Spinal cord (tissue), 9 donors: ENCODE measurements at regions not wholly inside any gene's neighbourhood (a gene's known extent, or its start where the extent isn't known, plus 50 kb on each side); places are given as distances from the start of the nearest gene placed in this dataset.
"Not testable (repeated sequence)": the region's sequence is repeated elsewhere in the genome, so short reads cannot be mapped to it uniquely, and the experiment has no call there.

Experiments
- DNase-seq, 6 donors: peaks; one replicate each; pipeline versions ENCODE4 v3.0.0 to v3.0.0-alpha.2; 2013 to 2015; ENCODE audit warnings: low spot score in 6 of 6, low read depth in 4 of 6
- H3K27ac ChIP-seq: one replicate; pipeline ENCODE4 v1.5.1; 2013; ENCODE audit warnings: low read depth, low read length, control low read depth
- H3K27me3 ChIP-seq: one replicate; pipeline ENCODE4 v1.6.1; 2013; ENCODE audit warnings: low read length; ENCODE audit not compliant: control insufficient read depth, insufficient read depth
- H3K36me3 ChIP-seq: one replicate; pipeline ENCODE4 v1.6.1; 2013; ENCODE audit warnings: low read length; ENCODE audit not compliant: control insufficient read depth, insufficient read depth
- H3K4me1 ChIP-seq: one replicate; pipeline ENCODE4 v1.6.1; 2013; ENCODE audit warnings: low read length; ENCODE audit not compliant: control insufficient read depth, insufficient read depth
- H3K4me3 ChIP-seq: one replicate; pipeline ENCODE4 v1.5.1; 2013; ENCODE audit warnings: low read depth, low read length, control low read depth
- H3K9me3 ChIP-seq: one replicate; pipeline ENCODE4 v1.6.1; 2013; ENCODE audit warnings: low read length; ENCODE audit not compliant: control insufficient read depth, insufficient read depth
- WGBS: methylation state at CpG from one replicate; pipeline ENCODE4 v1.1.5; 2013; ENCODE audit warnings: missing lambda C conversion rate; ENCODE audit not compliant: insufficient coverage; 5-methylcytosine and 5-hydroxymethylcytosine counted together
- donor health status: healthy.

DNA sequence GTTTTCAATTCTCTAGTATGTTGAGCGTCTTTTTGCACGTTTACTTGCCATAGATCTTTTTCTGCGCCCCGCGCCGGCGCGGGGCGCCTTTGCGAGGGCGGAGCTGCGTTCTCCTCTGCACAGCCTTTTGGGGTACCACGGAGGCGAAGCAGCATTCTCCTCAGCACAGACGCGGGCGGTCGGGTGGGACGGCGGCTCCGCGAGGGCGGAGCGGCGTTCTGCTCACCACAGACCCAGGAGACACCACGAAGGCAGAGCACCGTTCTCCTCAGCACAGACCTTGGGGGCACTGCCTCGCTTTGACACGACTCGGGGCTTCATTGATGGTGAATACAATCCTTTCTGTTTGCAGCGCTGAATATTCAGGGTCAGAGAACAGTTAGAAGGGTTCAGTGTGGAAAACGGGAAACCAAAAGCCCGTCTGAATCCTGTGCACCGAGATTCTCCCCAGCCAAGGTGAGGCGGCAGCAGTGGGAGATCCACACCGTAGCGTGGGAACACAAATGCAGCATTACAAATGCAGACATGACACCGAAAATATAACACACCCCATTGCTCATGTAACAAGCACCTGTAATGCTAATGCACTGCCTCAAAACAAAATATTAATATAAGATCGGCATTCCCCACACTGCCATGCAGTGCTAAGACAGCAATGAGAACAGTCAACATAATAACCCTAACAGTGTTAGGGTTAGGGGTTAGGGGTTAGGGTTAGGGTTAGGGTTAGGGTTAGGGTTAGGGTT is 190.7 kb upstream of the VIPR2 start:
- not testable (repeated sequence) for DNase-seq, H3K9me3 ChIP-seq, H3K27ac ChIP-seq, H3K27me3 ChIP-seq, H3K4me1 ChIP-seq, H3K4me3 ChIP-seq, H3K36me3 ChIP-seq
- 76% methylated on average over 34 of the region's 39 CpGs for WGBS

DNA sequence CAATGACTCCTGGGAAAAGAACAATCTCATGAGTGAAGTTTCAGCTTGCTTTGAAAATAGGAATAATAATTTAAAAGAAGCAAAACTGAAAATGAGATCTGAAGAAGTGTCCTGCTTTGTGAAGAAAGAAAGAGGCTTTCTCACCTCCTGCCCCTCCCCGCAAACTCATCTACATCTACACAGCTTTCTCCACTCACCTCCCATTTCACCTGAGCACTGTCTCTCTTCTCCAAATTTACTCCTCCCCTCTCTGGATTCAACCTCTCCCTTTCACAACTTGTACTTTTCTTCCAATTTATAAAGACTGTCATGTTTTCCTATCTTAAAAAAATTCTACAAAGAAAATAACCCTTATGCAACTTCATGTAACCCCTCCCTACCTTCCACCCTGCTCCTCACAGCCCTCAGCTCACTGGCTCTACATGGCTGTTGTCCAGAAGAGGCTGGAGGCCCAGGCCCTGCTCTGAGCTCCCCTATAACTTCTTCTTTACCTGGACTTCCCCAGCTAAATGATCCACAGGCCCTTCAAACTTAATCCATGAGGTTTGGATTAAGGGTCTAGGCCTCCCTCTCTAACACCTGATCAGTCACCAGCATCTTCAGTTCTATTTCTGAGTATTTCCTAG is 188.3 kb upstream of the VIPR2 start:
- H3K27ac ChIP-seq = not testable (repeated sequence)

DNA sequence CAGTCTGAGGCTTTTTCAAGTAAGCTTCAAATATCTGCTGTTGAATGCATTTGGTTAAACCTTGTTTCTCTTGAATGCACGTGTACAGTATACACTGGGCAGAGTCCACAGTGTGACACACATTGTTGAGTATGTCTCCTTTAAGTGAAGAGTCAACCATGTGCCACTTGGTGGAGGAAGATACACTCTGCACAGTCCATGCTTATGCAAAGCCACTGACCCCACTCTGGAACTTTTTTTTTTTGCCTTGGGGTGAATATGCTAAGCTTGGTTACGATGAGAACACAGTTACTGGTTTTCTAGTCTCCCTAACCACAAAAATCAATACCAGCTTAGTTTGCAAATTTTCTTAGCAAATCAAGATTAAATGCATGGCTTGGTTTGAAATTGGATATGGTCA is 186.8 kb upstream of the VIPR2 start:
- Histone ChIP-seq H3K27me3 (no peaks in the 10 kb centered on the region), H3K9me3 (no peaks in the 10 kb centered on the region), H3K36me3 (no peaks in the 10 kb centered on the region), H3K4me1 (no peaks in the 10 kb centered on the region), H3K27ac (no peak overlapping the region), H3K4me3 (no peak overlapping the region)
- 45% methylated on average over 1 of the region's 2 CpGs for WGBS
- DNase-seq = no peak

More for the DNA sequence above, 188.3 kb upstream of the VIPR2 start:
- DNase-seq, H3K27me3 ChIP-seq, H3K36me3 ChIP-seq, H3K4me1 ChIP-seq, H3K4me3 ChIP-seq, H3K9me3 ChIP-seq: not testable (repeated sequence)
- WGBS = no CpG with 5 or more reads among the region's 1 CpG

DNA sequence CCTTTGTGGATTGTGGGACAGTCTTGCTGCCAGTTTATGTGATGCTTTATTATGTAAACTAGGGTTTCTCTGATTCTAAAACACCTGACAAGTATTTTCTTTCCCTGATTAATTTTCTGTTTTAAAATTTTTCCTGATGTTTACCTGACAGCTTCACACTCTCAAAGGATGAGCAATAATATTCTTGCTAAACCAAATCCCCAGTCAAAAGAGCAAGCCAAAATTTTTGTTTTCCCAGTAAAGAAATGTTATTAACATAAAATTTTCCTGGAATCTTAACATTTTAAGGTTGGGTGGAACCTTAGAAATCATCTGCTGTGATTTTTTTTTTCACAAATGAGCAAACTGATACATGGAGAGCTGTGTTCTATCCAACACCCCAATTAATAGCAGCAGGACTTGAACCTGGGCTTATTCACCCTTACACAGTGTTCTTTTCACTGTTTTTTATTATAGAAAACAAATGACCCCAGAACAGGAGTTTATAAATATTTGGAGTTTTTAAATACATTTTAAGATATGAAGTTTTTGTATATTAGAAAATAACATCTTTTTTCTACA is 185.2 kb upstream of the VIPR2 start:
- Histone ChIP-seq H3K4me1 (no peaks in the 10 kb centered on the region), H3K4me3 (no peak overlapping the region), H3K9me3 (no peaks in the 10 kb centered on the region), H3K27ac (no peak overlapping the region), H3K27me3 (no peaks in the 10 kb centered on the region), H3K36me3 (no peaks in the 10 kb centered on the region)
- DNase-seq = no peak

DNA sequence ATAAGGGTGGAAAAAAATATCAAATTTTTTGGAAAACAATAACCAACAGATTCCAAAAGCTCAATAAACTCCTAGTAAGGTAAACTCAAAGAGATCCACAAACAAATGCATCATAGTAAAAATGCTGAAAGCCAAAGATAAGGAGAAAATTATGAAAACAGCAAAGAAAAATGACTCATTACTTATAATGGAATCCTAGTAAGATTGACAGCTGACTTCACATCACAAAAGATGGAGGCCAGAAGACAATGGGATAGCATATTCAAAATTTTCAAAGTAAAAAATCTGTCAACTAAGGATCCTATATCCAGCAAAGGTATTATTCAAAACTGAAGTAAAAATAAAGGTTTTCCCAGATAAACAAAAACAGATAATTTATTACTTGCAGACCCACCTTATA is 183.4 kb upstream of the VIPR2 start:
- no peaks in the 10 kb centered on the region for H3K9me3 ChIP-seq
- H3K4me1 ChIP-seq = no peaks in the 10 kb centered on the region
- no peak overlapping the region for H3K27ac ChIP-seq
- no peaks in the 10 kb centered on the region for H3K36me3 ChIP-seq
- DNase-seq = no peak
- H3K4me3 ChIP-seq = no peak overlapping the region
- H3K27me3 ChIP-seq = no peaks in the 10 kb centered on the region

DNA sequence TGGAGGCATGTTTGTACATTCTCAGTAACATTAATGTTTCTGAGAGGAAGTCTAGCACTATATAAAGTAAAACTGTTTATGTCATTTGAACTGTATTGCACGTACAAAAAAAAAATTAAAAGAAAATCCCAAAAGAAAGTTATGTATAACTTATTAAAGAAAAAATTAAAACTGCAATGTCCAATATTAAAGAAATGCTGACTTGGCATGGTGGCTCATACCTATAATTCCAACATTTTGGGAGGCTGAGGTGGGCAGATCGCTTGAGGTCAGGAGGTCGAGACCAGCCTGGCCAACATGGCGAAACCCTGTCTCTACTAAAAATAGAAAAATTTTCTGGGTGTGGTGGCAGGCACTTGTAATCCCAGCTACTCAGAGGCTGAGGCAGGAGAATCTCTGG is 178.7 kb upstream of the VIPR2 start:
- WGBS = 81% methylated on average over 3 of the region's 4 CpGs
- no peaks in the 10 kb centered on the region for H3K4me1 ChIP-seq
- H3K27me3 ChIP-seq = no peaks in the 10 kb centered on the region
- no peaks in the 10 kb centered on the region for H3K9me3 ChIP-seq
- no peaks in the 10 kb centered on the region for H3K36me3 ChIP-seq
- DNase-seq = no peak
- no peak overlapping the region for H3K4me3 ChIP-seq
- H3K27ac ChIP-seq = no peak overlapping the region

DNA sequence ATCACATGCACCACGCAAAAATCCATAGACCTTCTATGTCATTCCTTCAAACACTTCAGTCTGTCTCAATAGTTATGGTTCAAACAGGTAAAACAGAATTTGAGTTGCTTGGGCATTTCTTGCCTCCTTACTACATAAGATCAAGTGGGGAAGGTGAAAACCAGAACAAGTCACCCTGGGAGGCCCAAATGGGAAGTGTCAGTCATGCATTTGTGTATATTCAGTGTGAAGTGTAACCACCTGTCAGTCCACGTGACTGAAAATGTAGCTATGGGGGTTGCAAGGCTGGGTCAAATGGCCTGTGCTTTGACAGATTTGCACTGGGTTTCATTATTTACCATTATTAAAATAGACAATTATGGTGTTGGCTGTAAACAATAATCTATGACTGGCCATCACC is 176.6 kb upstream of the VIPR2 start:
- Histone ChIP-seq H3K27me3 (no peaks in the 10 kb centered on the region), H3K9me3 (no peaks in the 10 kb centered on the region), H3K27ac (no peak overlapping the region), H3K36me3 (no peaks in the 10 kb centered on the region), H3K4me3 (no peak overlapping the region), H3K4me1 (no peaks in the 10 kb centered on the region)
- WGBS = no CpG with 5 or more reads among the region's 2 CpGs
- DNase-seq = no peak

DNA sequence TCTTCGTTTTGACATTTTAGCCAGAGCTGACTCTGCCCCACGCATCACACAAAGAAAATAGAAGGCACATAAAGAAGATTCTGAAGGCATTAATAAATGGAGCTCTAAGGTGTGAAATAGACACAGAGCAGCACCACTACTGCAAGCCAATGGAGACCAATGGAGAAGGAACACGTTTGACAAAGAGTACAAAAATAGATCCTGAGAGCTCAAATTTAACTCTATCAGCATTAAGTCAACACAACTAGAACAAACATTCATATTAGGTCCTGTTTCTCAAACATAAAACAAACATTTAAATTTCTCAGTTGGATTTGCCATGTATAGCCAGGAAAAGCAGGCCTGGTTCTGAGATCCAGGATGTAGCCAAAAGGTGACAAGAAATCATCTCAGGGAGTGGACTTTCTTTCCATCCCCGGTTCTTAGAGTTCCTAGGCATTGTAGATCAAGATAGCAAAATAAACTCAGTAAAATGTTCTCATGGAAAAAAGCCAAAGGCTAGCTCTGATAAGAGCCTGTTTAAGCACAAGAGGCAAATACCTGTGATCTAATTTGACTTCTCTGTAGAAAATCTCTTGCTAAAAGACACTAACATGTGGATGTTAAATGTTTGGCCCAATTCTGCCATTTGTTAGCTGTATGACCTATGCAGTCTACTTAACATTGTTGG is 174.2 kb upstream of the VIPR2 start:
- no peaks in the 10 kb centered on the region for H3K4me1 ChIP-seq
- DNase-seq = no peak
- no peaks in the 10 kb centered on the region for H3K27me3 ChIP-seq
- H3K36me3 ChIP-seq = no peaks in the 10 kb centered on the region
- H3K27ac ChIP-seq = no peak overlapping the region
- no peaks in the 10 kb centered on the region for H3K9me3 ChIP-seq
- WGBS = no CpG with 5 or more reads among the region's 4 CpGs
- no peak overlapping the region for H3K4me3 ChIP-seq

DNA sequence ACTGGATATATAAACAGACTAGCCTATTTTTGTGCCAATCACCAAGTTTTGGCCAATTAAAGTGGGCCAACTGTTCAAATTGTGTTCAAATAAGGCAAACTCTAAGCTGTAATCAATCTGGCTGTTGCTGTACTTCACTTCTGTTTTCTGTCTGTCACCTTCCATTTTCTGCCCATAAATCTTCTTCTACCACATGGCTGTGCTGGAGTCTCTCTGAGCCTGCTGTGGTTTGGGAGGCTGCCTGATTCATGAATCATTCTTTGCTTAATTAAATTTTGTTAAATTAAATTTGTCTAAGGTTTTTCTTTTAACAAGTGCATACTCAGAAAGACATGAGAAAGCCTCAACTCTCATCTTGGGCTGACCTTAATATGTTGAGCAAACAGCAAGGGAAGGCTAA is 172.6 kb upstream of the VIPR2 start:
- Histone ChIP-seq H3K27ac (no peak overlapping the region), H3K9me3 (no peaks in the 10 kb centered on the region), H3K36me3 (no peaks in the 10 kb centered on the region), H3K4me3 (no peak overlapping the region), H3K27me3 (no peaks in the 10 kb centered on the region), H3K4me1 (no peaks in the 10 kb centered on the region)
- DNase-seq = peak in 1 of 6 donors; percentile 9

DNA sequence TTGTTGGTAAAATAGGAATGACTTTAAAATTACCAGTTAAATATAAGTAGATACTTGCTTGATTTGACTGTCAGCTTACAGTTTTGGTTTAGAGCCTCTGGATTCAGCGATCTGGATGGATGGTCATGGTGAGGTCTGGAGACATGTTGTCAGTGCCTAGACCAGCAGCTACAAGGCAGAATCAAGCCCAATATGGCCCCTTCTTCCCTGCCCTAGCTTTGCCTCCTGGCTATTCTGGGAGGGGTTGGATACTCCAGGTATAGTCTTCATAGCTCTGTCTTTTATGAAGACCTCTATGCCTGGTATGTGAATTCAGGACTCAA is 166.5 kb upstream of the VIPR2 start:
- H3K4me3 ChIP-seq = no peak overlapping the region
- H3K27me3 ChIP-seq = no peaks in the 10 kb centered on the region
- H3K4me1 ChIP-seq = no peaks in the 10 kb centered on the region
- H3K27ac ChIP-seq = no peak overlapping the region
- no peaks in the 10 kb centered on the region for H3K36me3 ChIP-seq
- no peak for DNase-seq
- H3K9me3 ChIP-seq = no peaks in the 10 kb centered on the region
- 100% methylated on average over 1 of the region's 1 CpG for WGBS
